GM12878 (cell line): ENCODE measurements at regions not wholly inside any gene's neighbourhood (a gene's known extent, or its start where the extent isn't known, plus 50 kb on each side); places are given as distances from the start of the nearest gene placed in this dataset.

Experiments used
- ATAC-seq: fragments of 200-7000 bp; cut with Tn5 transposase; 3 replicates; pipeline ENCODE4 v1.9.1; 2020; ENCODE audit warnings: mild to moderate bottlenecking, moderate library complexity
- BruUV-seq: library from RNA; stranded (reverse); fragments of 400-500 nt; replicated peaks from 2 replicates; lab custom pipeline; 2021; lab: Mats Ljungman, UMichigan
- CTCF ChIA-PET: fragments of 300-600 bp; sonication (Branson Sonifier 250); formaldehyde crosslinking; extraction: SDS; loops from one replicate; lab custom pipeline; 2021; ENCODE audit warnings: inconsistent platforms; lab: Yijun Ruan, JAX
- POLR2A ChIA-PET: fragments of 350-600 bp; formaldehyde crosslinking; extraction: SDS; loops from one replicate; lab custom pipeline; 2021; ENCODE audit warnings: inconsistent platforms; lab: Charles Lee
- RAD21 ChIA-PET: fragments of 300-600 bp; sonication (Branson Sonifier 250); formaldehyde crosslinking; loops from one replicate; lab custom pipeline; 2023; ENCODE audit warnings: antibody characterized with exemption; ENCODE audit not compliant: unreplicated experiment; lab: Charles Lee
- SMC1A ChIA-PET: fragments of 300-600 bp; sonication (Branson Sonifier 250); formaldehyde crosslinking; loops from one replicate; lab custom pipeline; 2023; ENCODE audit not compliant: unreplicated experiment, uncharacterized antibody; lab: Charles Lee
- DNase-seq: peaks from one replicate; pipeline ENCODE4 v3.0.0-alpha.2; 2011; ENCODE audit warnings: low read depth, low spot score
- FAIRE-seq: peaks from 3 replicates; lab custom pipeline; 2011; peaks lifted over from hg19 to GRCh38; lab: Jason Lieb, UNC
- H2AFZ ChIP-seq: 2 replicates; pipeline ENCODE4 v1.6.0; 2011; ENCODE audit warnings: low read depth, low read length, control low read depth; ENCODE audit not compliant: control insufficient read depth
- H3K27ac ChIP-seq: 2 replicates; pipeline ENCODE4 v1.5.1; 2011; ENCODE audit warnings: control low read depth; ENCODE audit not compliant: control insufficient read depth, insufficient read depth
- H3K27me3 ChIP-seq, 2 experiments: replicated peaks in 1 of 2; 2 replicates each; pipeline versions ENCODE4 v1.6.0 to v1.6.1; 2011; ENCODE audit warnings: low read length in 1 of 2; ENCODE audit not compliant: control insufficient read depth in 2 of 2, insufficient read depth in 2 of 2
- H3K36me3 ChIP-seq, 2 experiments: 2 replicates each; pipeline ENCODE4 v1.5.1; 2011; ENCODE audit warnings: low read length in 1 of 2; ENCODE audit not compliant: control insufficient read depth in 2 of 2, insufficient read depth in 2 of 2
- H3K4me1 ChIP-seq: 2 replicates; pipeline ENCODE4 v1.6.1; 2011; ENCODE audit warnings: mild to moderate bottlenecking, low read length, moderate library complexity, mixed read lengths; ENCODE audit not compliant: control insufficient read depth, insufficient read depth
- H3K4me2 ChIP-seq: 2 replicates; pipeline ENCODE4 v1.6.0; 2011; ENCODE audit warnings: control low read depth; ENCODE audit not compliant: control insufficient read depth, insufficient read depth
- H3K4me3 ChIP-seq: fragments of 200-600 bp; sonication (generic); 2 replicates; pipeline ENCODE4 v1.5.1; 2016
- H3K79me2 ChIP-seq: 2 replicates; pipeline ENCODE4 v1.6.0; 2011; ENCODE audit warnings: low read length; ENCODE audit not compliant: control insufficient read depth, insufficient read depth
- H3K9ac ChIP-seq: 2 replicates; pipeline ENCODE4 v1.8.0; 2011; ENCODE audit warnings: low read length, control low read depth, mixed read lengths; ENCODE audit not compliant: control insufficient read depth, insufficient read depth
- H3K9me3 ChIP-seq: replicated peaks from 3 replicates; pipeline ENCODE4 v1.5.1; 2011; ENCODE audit warnings: mild to moderate bottlenecking, low read length; ENCODE audit not compliant: control insufficient read depth, insufficient read depth
- H4K20me1 ChIP-seq: 2 replicates; pipeline ENCODE4 v1.6.0; 2011; ENCODE audit not compliant: control insufficient read depth, insufficient read depth
- BMI1 ChIP-seq: fragments of 450-650 bp; IDR thresholded peaks from 2 replicates; pipeline ENCODE4 v1.6.1; 2016; ENCODE audit warnings: mild to moderate bottlenecking, moderate library complexity, borderline replicate concordance
- EED ChIP-seq: sonication (generic); IDR thresholded peaks from 2 replicates; pipeline ENCODE4 v1.6.1; 2016; ENCODE audit warnings: antibody characterized with exemption, low read depth
- GABPA ChIP-seq: IDR thresholded peaks from 2 replicates; pipeline ENCODE4 v1.6.1; 2014; ENCODE audit warnings: antibody characterized with exemption, low read depth, mild to moderate bottlenecking, inconsistent platforms
- IKZF2 ChIP-seq, 2 experiments: fragments of 450-650 bp; IDR thresholded peaks; 2 replicates each; pipeline ENCODE4 v1.6.1; 2017; ENCODE audit warnings: mild to moderate bottlenecking in 2 of 2, moderate library complexity in 2 of 2
- KLF5 ChIP-seq: fragments of 450-650 bp; IDR thresholded peaks from 2 replicates; pipeline ENCODE4 v1.6.1; 2014; ENCODE audit warnings: mild to moderate bottlenecking; ENCODE audit not compliant: partially characterized antibody
- NKRF ChIP-seq: fragments of 450-650 bp; conservative IDR thresholded peaks from 2 replicates; pipeline ENCODE4 v1.6.1; 2017; ENCODE audit warnings: mild to moderate bottlenecking, moderate library complexity
- RB1 ChIP-seq: fragments of 450-650 bp; formaldehyde crosslinking; IDR thresholded peaks from 2 replicates; pipeline ENCODE4 v1.6.1; 2017; ENCODE audit warnings: mild to moderate bottlenecking, borderline replicate concordance
- SREBF2 ChIP-seq: IDR thresholded peaks from 2 replicates; pipeline ENCODE4 v1.6.1; 2012; ENCODE audit warnings: mild to moderate bottlenecking, low read length
- STAT1 ChIP-seq: fragments of 450-650 bp; conservative IDR thresholded peaks from 2 replicates; pipeline ENCODE4 v1.6.1; 2014; ENCODE audit warnings: antibody characterized with exemption, mild to moderate bottlenecking
- SUPT20H ChIP-seq: IDR thresholded peaks from 2 replicates; pipeline ENCODE4 v1.6.1; 2011; ENCODE audit warnings: low read depth, mild to moderate bottlenecking, low read length, moderate library complexity, borderline replicate concordance; ENCODE audit not compliant: control insufficient read depth
- USF2 ChIP-seq: IDR thresholded peaks from 2 replicates; pipeline ENCODE4 v1.6.1; 2011; ENCODE audit warnings: low read depth, low read length, improper control_type of control experiment, borderline replicate concordance
- WRNIP1 ChIP-seq: IDR thresholded peaks from 2 replicates; pipeline ENCODE4 v1.6.1; 2011; ENCODE audit warnings: low read depth, low read length, improper control_type of control experiment, borderline replicate concordance
- YY1 ChIP-seq: IDR thresholded peaks from 2 replicates; pipeline ENCODE4 v1.6.1; 2011; ENCODE audit warnings: low read depth, mild to moderate bottlenecking, low read length
- WGBS: methylation state at CpG from one replicate; pipeline ENCODE4 v1.1.6; 2016; ENCODE audit warnings: low lambda C conversion rate; ENCODE audit not compliant: insufficient replicate concordance, insufficient coverage; ENCODE audit errors: missing lambda C conversion rate; 5-methylcytosine and 5-hydroxymethylcytosine counted together
- in situ Hi-C: fragments of 300-500 bp; cut with MboI; formaldehyde crosslinking; loops from 9 replicates; pipeline ENCODE4 v1.14.3; 2018; ENCODE audit warnings: mixed read lengths
- intact Hi-C: fragments of 100-400 bp; cut with micrococcal nuclease; formaldehyde crosslinking; loops from one replicate; pipeline ENCODE4 v1.14.2; 2022; ENCODE audit not compliant: unreplicated experiment
- TF ChIP-seq, protein P1 (sequence below): fragments of 450-650 bp; IDR thresholded peaks from 2 replicates; pipeline ENCODE4 v1.6.1; 2017; ENCODE audit warnings: mild to moderate bottlenecking
- TF ChIP-seq, protein P2 (sequence below): IDR thresholded peaks from 2 replicates; pipeline ENCODE4 v1.6.1; 2012; ENCODE audit warnings: mild to moderate bottlenecking, low read depth, low read length

DNA sequence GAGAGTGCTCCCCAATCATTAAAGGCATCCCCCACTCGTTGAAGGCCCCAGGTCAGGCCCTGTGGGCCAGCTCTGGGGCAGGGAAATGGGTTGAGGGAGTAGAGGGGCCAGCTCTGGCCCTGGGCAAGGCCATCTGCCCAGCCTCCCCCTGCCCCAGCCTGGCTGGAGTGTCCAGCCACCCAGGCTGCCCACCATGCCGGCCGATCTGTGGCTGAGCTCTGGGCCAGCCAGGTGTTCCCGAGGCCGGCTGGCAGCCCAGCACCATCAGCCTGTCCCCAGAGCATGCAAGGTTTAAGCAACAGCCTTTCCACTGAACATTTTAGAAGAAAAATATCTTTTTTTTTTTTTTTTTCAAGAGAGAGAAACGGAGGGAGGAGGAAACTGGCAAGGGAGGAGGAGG is 62.8 kb upstream of the LINGO1 start (continued):
- TF ChIP-seq YY1: no peak
- TF ChIP-seq SUPT20H: no peak
- TF ChIP-seq RB1: no peak
- no peak for TF ChIP-seq BMI1
- no peak for TF ChIP-seq WRNIP1
- no peak for TF ChIP-seq KLF5
- TF ChIP-seq EED: no peak
- no peak for TF ChIP-seq STAT1
- no peak for TF ChIP-seq USF2

GRCh38 chr15:77693576-77693975 is 60.9 kb upstream of the LINGO1 start:
- no peaks in the 10 kb centered on the region for H3K4me1 ChIP-seq
- no TSS peak for BruUV-seq
- FAIRE-seq: no peak
- ChIA-PET SMC1A (interaction anchor here (0.7 kb wide), 1 partner anchor 46 kb away, joined by 3 read pairs; no protein-coding TSS in a partner anchor), POLR2A (no interaction called here), CTCF (no interaction called here), RAD21 (interaction anchor here (0.8 kb wide), 1 partner anchor 128 kb away, joined by 4 read pairs; no protein-coding TSS in a partner anchor)
- no peak for DNase-seq
- H3K36me3 ChIP-seq: no peaks in the 10 kb centered on the region
- ATAC-seq: no peak
- H3K27me3 ChIP-seq: peaks cover 6 to 7% of the 10 kb centered on the region in 2 experiments; a peak in 3 of 4 replicates
- no peaks in the 10 kb centered on the region for H4K20me1 ChIP-seq
- in situ Hi-C loops: no loop called here
- 9% methylated on average over 5 of the region's 5 CpGs for WGBS
- H3K4me2 ChIP-seq: no peak overlapping the region
- no peak overlapping the region for H3K27ac ChIP-seq
- H3K9ac ChIP-seq: no peak overlapping the region
- no peak overlapping the region for H3K4me3 ChIP-seq
- no peaks in the 10 kb centered on the region for H3K79me2 ChIP-seq
- H2AFZ ChIP-seq: no peak overlapping the region
- intact Hi-C loops: no loop called here
- H3K9me3 ChIP-seq: no peaks in the 10 kb centered on the region
- TF ChIP-seq GABPA: no peak
- TF ChIP-seq IKZF2 (IDR thresholded peaks at IDR 0.05): no peak
- no peak for TF ChIP-seq SREBF2
- TF ChIP-seq, protein P1, sequence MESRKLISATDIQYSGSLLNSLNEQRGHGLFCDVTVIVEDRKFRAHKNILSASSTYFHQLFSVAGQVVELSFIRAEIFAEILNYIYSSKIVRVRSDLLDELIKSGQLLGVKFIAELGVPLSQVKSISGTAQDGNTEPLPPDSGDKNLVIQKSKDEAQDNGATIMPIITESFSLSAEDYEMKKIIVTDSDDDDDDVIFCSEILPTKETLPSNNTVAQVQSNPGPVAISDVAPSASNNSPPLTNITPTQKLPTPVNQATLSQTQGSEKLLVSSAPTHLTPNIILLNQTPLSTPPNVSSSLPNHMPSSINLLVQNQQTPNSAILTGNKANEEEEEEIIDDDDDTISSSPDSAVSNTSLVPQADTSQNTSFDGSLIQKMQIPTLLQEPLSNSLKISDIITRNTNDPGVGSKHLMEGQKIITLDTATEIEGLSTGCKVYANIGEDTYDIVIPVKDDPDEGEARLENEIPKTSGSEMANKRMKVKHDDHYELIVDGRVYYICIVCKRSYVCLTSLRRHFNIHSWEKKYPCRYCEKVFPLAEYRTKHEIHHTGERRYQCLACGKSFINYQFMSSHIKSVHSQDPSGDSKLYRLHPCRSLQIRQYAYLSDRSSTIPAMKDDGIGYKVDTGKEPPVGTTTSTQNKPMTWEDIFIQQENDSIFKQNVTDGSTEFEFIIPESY: no peak
- TF ChIP-seq NKRF: no peak
- TF ChIP-seq, protein P2, sequence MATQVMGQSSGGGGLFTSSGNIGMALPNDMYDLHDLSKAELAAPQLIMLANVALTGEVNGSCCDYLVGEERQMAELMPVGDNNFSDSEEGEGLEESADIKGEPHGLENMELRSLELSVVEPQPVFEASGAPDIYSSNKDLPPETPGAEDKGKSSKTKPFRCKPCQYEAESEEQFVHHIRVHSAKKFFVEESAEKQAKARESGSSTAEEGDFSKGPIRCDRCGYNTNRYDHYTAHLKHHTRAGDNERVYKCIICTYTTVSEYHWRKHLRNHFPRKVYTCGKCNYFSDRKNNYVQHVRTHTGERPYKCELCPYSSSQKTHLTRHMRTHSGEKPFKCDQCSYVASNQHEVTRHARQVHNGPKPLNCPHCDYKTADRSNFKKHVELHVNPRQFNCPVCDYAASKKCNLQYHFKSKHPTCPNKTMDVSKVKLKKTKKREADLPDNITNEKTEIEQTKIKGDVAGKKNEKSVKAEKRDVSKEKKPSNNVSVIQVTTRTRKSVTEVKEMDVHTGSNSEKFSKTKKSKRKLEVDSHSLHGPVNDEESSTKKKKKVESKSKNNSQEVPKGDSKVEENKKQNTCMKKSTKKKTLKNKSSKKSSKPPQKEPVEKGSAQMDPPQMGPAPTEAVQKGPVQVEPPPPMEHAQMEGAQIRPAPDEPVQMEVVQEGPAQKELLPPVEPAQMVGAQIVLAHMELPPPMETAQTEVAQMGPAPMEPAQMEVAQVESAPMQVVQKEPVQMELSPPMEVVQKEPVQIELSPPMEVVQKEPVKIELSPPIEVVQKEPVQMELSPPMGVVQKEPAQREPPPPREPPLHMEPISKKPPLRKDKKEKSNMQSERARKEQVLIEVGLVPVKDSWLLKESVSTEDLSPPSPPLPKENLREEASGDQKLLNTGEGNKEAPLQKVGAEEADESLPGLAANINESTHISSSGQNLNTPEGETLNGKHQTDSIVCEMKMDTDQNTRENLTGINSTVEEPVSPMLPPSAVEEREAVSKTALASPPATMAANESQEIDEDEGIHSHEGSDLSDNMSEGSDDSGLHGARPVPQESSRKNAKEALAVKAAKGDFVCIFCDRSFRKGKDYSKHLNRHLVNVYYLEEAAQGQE: no peak
